ENCODE measurements at regions not wholly inside any gene's neighbourhood (a gene's known extent, or its start where the extent isn't known, plus 50 kb on each side); places are given as distances from the start of the nearest gene placed in this dataset.
A peak's percentile ranks its signal among the peaks of the same experiment; 100 is the strongest.

GRCh38 chr10:30560326-30560725, 69.2 kb downstream of the LYZL2 start:
- Mint-ChIP-seq H3K4me3 (ENCODE audit: unreplicated experiment) (no peak overlapping the region), H3K4me1 (ENCODE audit: low read depth) (peaks cover 7% of the 10 kb centered on the region), H3K27ac (ENCODE audit: unreplicated experiment) (no peak overlapping the region), H3K9me3 (ENCODE audit: low read depth) (no peaks in the 10 kb centered on the region), H3K36me3 (ENCODE audit: low read depth) (no peaks in the 10 kb centered on the region), H3K27me3 (ENCODE audit: low read depth) (no peaks in the 10 kb centered on the region)
- DNase-seq (ENCODE audit: low spot score): no peak
- TF ChIP-seq, protein P1, sequence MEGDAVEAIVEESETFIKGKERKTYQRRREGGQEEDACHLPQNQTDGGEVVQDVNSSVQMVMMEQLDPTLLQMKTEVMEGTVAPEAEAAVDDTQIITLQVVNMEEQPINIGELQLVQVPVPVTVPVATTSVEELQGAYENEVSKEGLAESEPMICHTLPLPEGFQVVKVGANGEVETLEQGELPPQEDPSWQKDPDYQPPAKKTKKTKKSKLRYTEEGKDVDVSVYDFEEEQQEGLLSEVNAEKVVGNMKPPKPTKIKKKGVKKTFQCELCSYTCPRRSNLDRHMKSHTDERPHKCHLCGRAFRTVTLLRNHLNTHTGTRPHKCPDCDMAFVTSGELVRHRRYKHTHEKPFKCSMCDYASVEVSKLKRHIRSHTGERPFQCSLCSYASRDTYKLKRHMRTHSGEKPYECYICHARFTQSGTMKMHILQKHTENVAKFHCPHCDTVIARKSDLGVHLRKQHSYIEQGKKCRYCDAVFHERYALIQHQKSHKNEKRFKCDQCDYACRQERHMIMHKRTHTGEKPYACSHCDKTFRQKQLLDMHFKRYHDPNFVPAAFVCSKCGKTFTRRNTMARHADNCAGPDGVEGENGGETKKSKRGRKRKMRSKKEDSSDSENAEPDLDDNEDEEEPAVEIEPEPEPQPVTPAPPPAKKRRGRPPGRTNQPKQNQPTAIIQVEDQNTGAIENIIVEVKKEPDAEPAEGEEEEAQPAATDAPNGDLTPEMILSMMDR (IDR thresholded peaks at IDR 0.05): no peak

DNA sequence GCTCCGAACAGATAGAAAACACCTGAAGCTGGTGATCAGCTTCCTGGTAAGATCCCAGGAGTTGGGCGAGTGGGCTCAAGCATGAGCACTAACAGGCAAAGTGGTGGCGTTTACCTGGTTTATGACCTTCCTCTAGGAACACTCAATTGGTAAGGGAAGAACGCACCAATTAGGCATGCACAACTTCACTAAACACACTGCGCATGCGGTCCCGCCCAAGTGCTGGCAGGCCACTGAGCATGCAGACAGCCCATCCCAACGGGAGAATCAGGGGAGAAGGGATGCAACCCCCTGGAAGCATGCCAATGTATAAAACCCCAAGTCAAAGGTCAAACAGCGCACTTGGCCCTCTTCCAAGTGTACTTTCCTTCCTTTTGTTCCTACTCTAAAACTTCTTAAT, 70.4 kb downstream of the LYZL2 start:
- Mint-ChIP-seq H3K27me3 (ENCODE audit: low read depth) (no peaks in the 10 kb centered on the region), H3K4me1 (ENCODE audit: low read depth) (peaks cover 11% of the 10 kb centered on the region), H3K27ac (ENCODE audit: unreplicated experiment) (no peak overlapping the region), H3K9me3 (ENCODE audit: low read depth) (no peaks in the 10 kb centered on the region), H3K4me3 (ENCODE audit: unreplicated experiment) (no peak overlapping the region), H3K36me3 (ENCODE audit: low read depth) (no peaks in the 10 kb centered on the region)
- DNase-seq (ENCODE audit: low spot score): no peak
- TF ChIP-seq, protein P1 (IDR thresholded peaks at IDR 0.05): no peak

DNA sequence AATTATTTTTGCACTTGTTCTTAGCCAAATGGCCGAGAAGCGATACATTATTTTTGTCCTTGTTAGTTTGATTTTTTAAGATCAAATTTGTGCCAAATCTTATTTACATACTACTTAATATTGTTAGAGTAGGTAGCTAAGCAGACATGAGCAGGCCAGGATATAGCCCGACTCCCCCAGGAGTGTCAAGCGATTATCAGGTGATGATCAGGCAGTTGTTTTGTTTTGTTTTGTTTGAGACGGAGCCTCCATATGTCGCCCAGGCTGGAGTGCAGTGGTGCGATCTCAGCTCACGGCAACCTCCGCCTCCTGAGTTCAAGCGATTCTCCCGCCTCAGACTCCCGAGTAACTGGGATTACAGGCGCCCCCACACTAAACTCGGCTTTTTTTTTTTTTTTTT, 71.1 kb downstream of the LYZL2 start:
- Mint-ChIP-seq H3K4me1 (ENCODE audit: low read depth) (peaks cover 19% of the 10 kb centered on the region), H3K36me3 (ENCODE audit: low read depth) (no peaks in the 10 kb centered on the region), H3K4me3 (ENCODE audit: unreplicated experiment) (no peak overlapping the region), H3K27me3 (ENCODE audit: low read depth) (no peaks in the 10 kb centered on the region), H3K9me3 (ENCODE audit: low read depth) (no peaks in the 10 kb centered on the region), H3K27ac (ENCODE audit: unreplicated experiment) (no peak overlapping the region)
- DNase-seq (ENCODE audit: low spot score): no peak
- TF ChIP-seq, protein P1 (IDR thresholded peaks at IDR 0.05): no peak

- TF ChIP-seq, protein P1 (IDR thresholded peaks at IDR 0.05): no peak
- no peaks in the 10 kb centered on the region for H3K9me3 Mint-ChIP-seq (ENCODE audit: low read depth)
- DNase-seq (ENCODE audit: low spot score): no peak
- H3K4me3 Mint-ChIP-seq (ENCODE audit: unreplicated experiment): no peak overlapping the region
- H3K4me1 Mint-ChIP-seq (ENCODE audit: low read depth): peaks cover 22% of the 10 kb centered on the region
- H3K27ac Mint-ChIP-seq (ENCODE audit: unreplicated experiment): peak overlapping the region; percentile 23
- no peaks in the 10 kb centered on the region for H3K36me3 Mint-ChIP-seq (ENCODE audit: low read depth)
- H3K27me3 Mint-ChIP-seq (ENCODE audit: low read depth): no peaks in the 10 kb centered on the region
Measured at GRCh38 chr10:30557884-30558283, 71.7 kb downstream of the LYZL2 start.

DNA sequence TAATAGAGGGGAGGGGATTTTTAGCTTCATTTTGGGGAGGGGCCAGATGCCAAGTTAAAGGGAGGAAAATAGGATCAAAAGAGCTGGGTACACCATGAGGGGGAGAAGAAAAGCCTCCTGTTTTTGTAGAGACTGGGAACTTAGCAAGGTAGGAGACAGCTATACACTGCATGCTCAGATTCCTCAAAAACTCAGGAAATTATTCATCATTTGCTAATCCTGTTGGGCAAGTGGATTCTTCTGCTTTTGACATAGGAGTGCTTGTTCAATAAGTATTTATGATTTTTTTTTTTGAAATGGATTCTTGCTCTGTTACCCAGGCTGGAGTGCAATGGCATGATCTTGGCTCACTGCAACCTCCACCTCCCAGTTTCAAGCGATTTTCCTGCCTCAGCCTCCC, 73.4 kb downstream of the LYZL2 start:
- DNase-seq (ENCODE audit: low spot score): no peak
- Mint-ChIP-seq H3K4me1 (ENCODE audit: low read depth) (peaks cover 23% of the 10 kb centered on the region), H3K27ac (ENCODE audit: unreplicated experiment) (no peak overlapping the region), H3K36me3 (ENCODE audit: low read depth) (no peaks in the 10 kb centered on the region), H3K9me3 (ENCODE audit: low read depth) (no peaks in the 10 kb centered on the region), H3K27me3 (ENCODE audit: low read depth) (no peaks in the 10 kb centered on the region), H3K4me3 (ENCODE audit: unreplicated experiment) (no peak overlapping the region)
- TF ChIP-seq, protein P1 (IDR thresholded peaks at IDR 0.05): no peak

All from chondrocyte (in vitro differentiated cells).